Psoas muscle (tissue), 7 donors: ENCODE measurements at regions not wholly inside any gene's neighbourhood (a gene's known extent, or its start where the extent isn't known, plus 50 kb on each side); places are given as distances from the start of the nearest gene placed in this dataset.

Experiments
- ATAC-seq, 4 donors: fragments of 200-7000 bp; cut with Tn5 transposase; one replicate each; pipeline ENCODE4 v1.9.1; 2020; ENCODE audit warnings: moderate library complexity in 3 of 4, mild to moderate bottlenecking in 2 of 4
- DNase-seq, 2 donors: peaks; one replicate each; pipeline ENCODE4 v3.0.0-alpha.2; 2020
- H3K27ac ChIP-seq: fragments of 200-600 bp; one replicate; pipeline ENCODE4 v1.8.0; 2022
- H3K27me3 ChIP-seq, 3 donors: fragments of 200-600 bp in 1 of 3; one replicate each; pipeline versions ENCODE4 v1.6.1 to v1.8.0; 2013 to 2022; ENCODE audit warnings: low read length in 2 of 3, mild to moderate bottlenecking in 2 of 3, moderate library complexity in 1 of 3; ENCODE audit not compliant: insufficient read depth in 3 of 3
- H3K36me3 ChIP-seq, 2 donors: fragments of 200-600 bp in 1 of 2; one replicate each; pipeline versions ENCODE4 v1.6.1 to v1.8.0; 2013 to 2022; ENCODE audit warnings: low read depth in 1 of 2, mild to moderate bottlenecking in 1 of 2, moderate library complexity in 1 of 2; ENCODE audit not compliant: insufficient read depth in 1 of 2
- H3K4me1 ChIP-seq: fragments of 200-600 bp; one replicate; pipeline ENCODE4 v1.8.0; 2022
- H3K4me3 ChIP-seq: fragments of 200-600 bp; one replicate; pipeline ENCODE4 v1.8.0; 2022; ENCODE audit warnings: mild to moderate bottlenecking
- H3K9me3 ChIP-seq: fragments of 200-600 bp; one replicate; pipeline ENCODE4 v1.8.0; 2022
- CTCF ChIP-seq: fragments of 200-600 bp; IDR thresholded peaks from one replicate; pipeline ENCODE4 v1.8.0; 2022; ENCODE audit warnings: antibody characterized with exemption
- WGBS, 3 donors: extraction: QIAGEN DNeasy Blood & Tissue Kit; methylation state at CpG; one replicate each; pipeline versions ENCODE4 v1.1.6 to v1.1.7; 2013; 5-methylcytosine and 5-hydroxymethylcytosine counted together
- intact Hi-C, 2 donors: fragments of 100-400 bp; cut with DNase I; formaldehyde crosslinking; loops; one replicate each; pipeline versions ENCODE4 v1.11.0 to v1.14.2; 2022
- donor health status: healthy with polysubstance abuse.
- donor health status: DM: no; HTN: no; CAD: no; lungs with moderate emphysema.
- donor health status: Bipolar disorder and iron deficiency.
- donor health status: healthy.
- donor health status: DM: yes; HTN: yes; CAD: no.
- donor health status: DM: no; HTN: no; CAD: no.
- donor health status: DM: yes; HTN: yes; CAD: no.

- Histone ChIP-seq H3K4me1 (peaks cover 5% of the 10 kb centered on the region), H3K4me3 (no peak overlapping the region), H3K27me3 (no peaks in the 10 kb centered on the region), H3K27ac (no peak overlapping the region), H3K36me3 (no peaks in the 10 kb centered on the region), H3K9me3 (no peaks in the 10 kb centered on the region)
- ATAC-seq: no peak
- 76 to 81% (median 77%) methylated on average over 9 to 14 of the region's 14 CpGs for WGBS, 3 donors
- intact Hi-C loops: loop anchor here in 1 of 2 donors (5.0 kb wide), 1 partner anchor 44 kb away; no protein-coding TSS in a partner anchor
- TF ChIP-seq CTCF: no peak
- DNase-seq: peak; percentile 2 to 42
Observed at GRCh38 chr9:134216449-134216951, 52.1 kb upstream of the RNU6ATAC start.

- intact Hi-C loops: loop anchor here in 1 of 2 donors (5.0 kb wide), 1 partner anchor 45 kb away; no protein-coding TSS in a partner anchor
- Histone ChIP-seq H3K9me3 (no peaks in the 10 kb centered on the region), H3K36me3 (no peaks in the 10 kb centered on the region), H3K4me3 (no peak overlapping the region), H3K27ac (no peak overlapping the region), H3K27me3 (no peaks in the 10 kb centered on the region), H3K4me1 (peaks cover 5% of the 10 kb centered on the region)
- DNase-seq (peak; percentile 2 to 23), ATAC-seq (no peak)
- no peak for TF ChIP-seq CTCF
- WGBS, 3 donors: 92 to 96% (median 95%) methylated on average over 10 of the region's 10 CpGs
Observed at GRCh38 chr9:134216961-134217360, 52.6 kb upstream of the RNU6ATAC start.

GRCh38 chr9:134217431-134218210, 53.3 kb upstream of the RNU6ATAC start:
- Histone ChIP-seq H3K27me3 (no peaks in the 10 kb centered on the region), H3K9me3 (no peaks in the 10 kb centered on the region), H3K27ac (no peak overlapping the region), H3K36me3 (no peaks in the 10 kb centered on the region), H3K4me1 (peaks cover 5% of the 10 kb centered on the region), H3K4me3 (no peak overlapping the region)
- WGBS, 3 donors: 85 to 88% (median 87%) methylated on average over 10 of the region's 10 CpGs
- peak; percentile 44 to 76 (median 59) for ATAC-seq
- TF ChIP-seq CTCF: peak; percentile 18
- peak; percentile 15 to 34 for DNase-seq
- intact Hi-C loops: loop anchor here in 1 of 2 donors (5.0 kb wide), 1 partner anchor 45 kb away; no protein-coding TSS in a partner anchor

GRCh38 chr9:134218230-134218629, 53.9 kb upstream of the RNU6ATAC start:
- 91 to 95% (median 93%) methylated on average over 6 of the region's 6 CpGs for WGBS, 3 donors
- DNase-seq (peak; percentile 8 to 26), ATAC-seq (no peak)
- no peak for TF ChIP-seq CTCF
- Histone ChIP-seq H3K9me3 (no peaks in the 10 kb centered on the region), H3K4me1 (peaks cover 5% of the 10 kb centered on the region), H3K4me3 (no peak overlapping the region), H3K36me3 (no peaks in the 10 kb centered on the region), H3K27me3 (no peaks in the 10 kb centered on the region), H3K27ac (no peak overlapping the region)
- intact Hi-C loops: loop anchor here in 1 of 2 donors (5.0 kb wide), 1 partner anchor 46 kb away; no protein-coding TSS in a partner anchor
